ENCODE measurements at regions not wholly inside any gene's neighbourhood (a gene's known extent, or its start where the extent isn't known, plus 50 kb on each side); places are given as distances from the start of the nearest gene placed in this dataset.
"Not testable (repeated sequence)": the region's sequence is repeated elsewhere in the genome, so short reads cannot be mapped to it uniquely, and the experiment has no call there.

- H3K27me3 ChIP-seq, result no peaks in the 10 kb centered on the region
- TF ChIP-seq, protein P1, sequence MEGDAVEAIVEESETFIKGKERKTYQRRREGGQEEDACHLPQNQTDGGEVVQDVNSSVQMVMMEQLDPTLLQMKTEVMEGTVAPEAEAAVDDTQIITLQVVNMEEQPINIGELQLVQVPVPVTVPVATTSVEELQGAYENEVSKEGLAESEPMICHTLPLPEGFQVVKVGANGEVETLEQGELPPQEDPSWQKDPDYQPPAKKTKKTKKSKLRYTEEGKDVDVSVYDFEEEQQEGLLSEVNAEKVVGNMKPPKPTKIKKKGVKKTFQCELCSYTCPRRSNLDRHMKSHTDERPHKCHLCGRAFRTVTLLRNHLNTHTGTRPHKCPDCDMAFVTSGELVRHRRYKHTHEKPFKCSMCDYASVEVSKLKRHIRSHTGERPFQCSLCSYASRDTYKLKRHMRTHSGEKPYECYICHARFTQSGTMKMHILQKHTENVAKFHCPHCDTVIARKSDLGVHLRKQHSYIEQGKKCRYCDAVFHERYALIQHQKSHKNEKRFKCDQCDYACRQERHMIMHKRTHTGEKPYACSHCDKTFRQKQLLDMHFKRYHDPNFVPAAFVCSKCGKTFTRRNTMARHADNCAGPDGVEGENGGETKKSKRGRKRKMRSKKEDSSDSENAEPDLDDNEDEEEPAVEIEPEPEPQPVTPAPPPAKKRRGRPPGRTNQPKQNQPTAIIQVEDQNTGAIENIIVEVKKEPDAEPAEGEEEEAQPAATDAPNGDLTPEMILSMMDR (IDR thresholded peaks at IDR 0.05), result no peak
- TF ChIP-seq POLR2AphosphoS5 (IDR thresholded peaks at IDR 0.05; ENCODE audit: insufficient read depth in 1 of 2, low read depth in 1 of 2) (no peak), POLR2A (IDR thresholded peaks at IDR 0.05) (no peak)
- peaks cover 5% of the 10 kb centered on the region for H3K4me1 ChIP-seq
- no peak for DNase-seq (ENCODE audit: extremely low spot score in 2 of 2)
- no peak overlapping the region for H3K27ac ChIP-seq
- intact Hi-C loops (cut with DNase I), result no loop called here
- H3K36me3 ChIP-seq, result no peaks in the 10 kb centered on the region
- no peaks in the 10 kb centered on the region for H3K9me3 ChIP-seq
- no peak overlapping the region for H3K4me3 ChIP-seq
These were observed 65.9 kb downstream of the RPL22L1 start for GRCh38 chr3:170804078-170804477.

- H3K27ac ChIP-seq, result peak overlapping the region; percentile 41
- no peak for DNase-seq (ENCODE audit: extremely low spot score in 2 of 2)
- intact Hi-C loops (cut with DNase I), result no loop called here
- peaks cover 5% of the 10 kb centered on the region for H3K4me1 ChIP-seq
- TF ChIP-seq POLR2AphosphoS5 (IDR thresholded peaks at IDR 0.05; ENCODE audit: insufficient read depth in 1 of 2, low read depth in 1 of 2), result no peak
- no peak for TF ChIP-seq POLR2A (IDR thresholded peaks at IDR 0.05)
- no peaks in the 10 kb centered on the region for H3K27me3 ChIP-seq
- no peaks in the 10 kb centered on the region for H3K9me3 ChIP-seq
- no peaks in the 10 kb centered on the region for H3K36me3 ChIP-seq
- no peak overlapping the region for H3K4me3 ChIP-seq
These were observed 67.5 kb downstream of the RPL22L1 start for GRCh38 chr3:170802164-170803151.

- H3K4me1 ChIP-seq, result peaks cover 5% of the 10 kb centered on the region
- H3K9me3 ChIP-seq, result no peaks in the 10 kb centered on the region
- no peak overlapping the region for H3K4me3 ChIP-seq
- H3K27me3 ChIP-seq, result no peaks in the 10 kb centered on the region
- no peak for DNase-seq (ENCODE audit: extremely low spot score in 2 of 2)
- no peak for TF ChIP-seq POLR2A (IDR thresholded peaks at IDR 0.05)
- TF ChIP-seq POLR2AphosphoS5 (IDR thresholded peaks at IDR 0.05; ENCODE audit: insufficient read depth in 1 of 2, low read depth in 1 of 2), result no peak
- TF ChIP-seq, protein P1 (IDR thresholded peaks at IDR 0.05), result no peak
- H3K36me3 ChIP-seq, result no peaks in the 10 kb centered on the region
- peak overlapping the region; percentile 41 for H3K27ac ChIP-seq
- intact Hi-C loops (cut with DNase I), result no loop called here
These were observed 68.4 kb downstream of the RPL22L1 start for GRCh38 chr3:170801597-170801996.

DNA sequence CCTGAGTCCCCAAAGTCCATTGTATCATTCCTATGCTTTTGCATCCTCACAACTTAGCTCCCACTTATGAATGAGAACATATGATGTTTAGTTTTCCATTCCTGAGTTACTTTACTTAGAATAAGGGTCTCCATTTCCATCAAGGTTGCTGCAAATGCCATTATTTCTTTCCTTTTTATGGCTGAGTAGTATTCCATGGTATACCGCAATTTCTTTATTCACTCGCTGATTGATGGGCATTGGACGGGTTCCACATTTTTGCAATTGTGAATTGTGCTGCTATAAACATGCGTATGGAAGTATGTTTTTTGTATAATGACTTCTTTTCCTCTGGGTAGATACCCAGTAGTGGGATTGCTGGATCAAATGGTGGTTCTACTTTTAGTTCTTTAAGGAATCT is 69.7 kb downstream of the RPL22L1 start:
- H3K9me3 ChIP-seq; H3K36me3 ChIP-seq; intact Hi-C loops (cut with DNase I); DNase-seq (ENCODE audit: extremely low spot score in 2 of 2); H3K27ac ChIP-seq; H3K4me3 ChIP-seq; H3K27me3 ChIP-seq; H3K4me1 ChIP-seq: not testable (repeated sequence)

GRCh38 chr3:170799009-170799408 is 71.0 kb downstream of the RPL22L1 start:
- H3K9me3 ChIP-seq, result no peaks in the 10 kb centered on the region
- TF ChIP-seq POLR2AphosphoS5 (IDR thresholded peaks at IDR 0.05; ENCODE audit: insufficient read depth in 1 of 2, low read depth in 1 of 2) (no peak), POLR2A (IDR thresholded peaks at IDR 0.05) (no peak)
- TF ChIP-seq, protein P1 (IDR thresholded peaks at IDR 0.05), result no peak
- H3K4me3 ChIP-seq, result no peak overlapping the region
- no peaks in the 10 kb centered on the region for H3K27me3 ChIP-seq
- no peaks in the 10 kb centered on the region for H3K36me3 ChIP-seq
- no peak overlapping the region for H3K27ac ChIP-seq
- H3K4me1 ChIP-seq, result peaks cover 5% of the 10 kb centered on the region
- DNase-seq (ENCODE audit: extremely low spot score in 2 of 2), result no peak
- intact Hi-C loops (cut with DNase I), result no loop called here

GRCh38 chr3:170797685-170798084 is 72.3 kb downstream of the RPL22L1 start:
- no peaks in the 10 kb centered on the region for H3K36me3 ChIP-seq
- H3K9me3 ChIP-seq, result no peaks in the 10 kb centered on the region
- H3K4me3 ChIP-seq, result no peak overlapping the region
- no peak for DNase-seq (ENCODE audit: extremely low spot score in 2 of 2)
- TF ChIP-seq POLR2A (IDR thresholded peaks at IDR 0.05) (no peak), POLR2AphosphoS5 (IDR thresholded peaks at IDR 0.05; ENCODE audit: insufficient read depth in 1 of 2, low read depth in 1 of 2) (no peak)
- TF ChIP-seq, protein P1 (IDR thresholded peaks at IDR 0.05), result no peak
- H3K4me1 ChIP-seq, result no peaks in the 10 kb centered on the region
- intact Hi-C loops (cut with DNase I), result no loop called here
- H3K27me3 ChIP-seq, result no peaks in the 10 kb centered on the region
- no peak overlapping the region for H3K27ac ChIP-seq

Measured in vagina (tissue), 2 donors.